Prostate gland (tissue), 2 donors: ENCODE measurements at regions not wholly inside any gene's neighbourhood (a gene's known extent, or its start where the extent isn't known, plus 50 kb on each side); places are given as distances from the start of the nearest gene placed in this dataset.

Source experiments
- CTCF ChIP-seq, 4 experiments: fragments of 200-600 bp in 2 of 4; fragments of 450-650 bp in 2 of 4; sonication (generic) in 2 of 4; IDR thresholded peaks; 1 replicate in 3 of 4; 2 replicates in 1 of 4; pipeline ENCODE4 v1.5.1; 2016 to 2019; ENCODE audit warnings: antibody characterized with exemption in 4 of 4, mild to moderate bottlenecking in 2 of 4, moderate library complexity in 2 of 4
- POLR2A ChIP-seq: fragments of 450-650 bp; IDR thresholded peaks from one replicate; pipeline ENCODE4 v1.6.1; 2016; ENCODE audit warnings: antibody characterized with exemption, mild to moderate bottlenecking
- POLR2AphosphoS5 ChIP-seq: sonication (generic); formaldehyde crosslinking; IDR thresholded peaks from one replicate; pipeline ENCODE4 v1.6.1; 2017; ENCODE audit warnings: antibody characterized with exemption

GRCh38 chr3:55362210-55362960 lies 124.7 kb downstream of the WNT5A start:
- TF ChIP-seq POLR2A (no peak), CTCF (IDR thresholded peaks at IDR 0.05) (no peak), POLR2AphosphoS5 (no peak)
